ENCODE measurements at regions not wholly inside any gene's neighbourhood (a gene's known extent, or its start where the extent isn't known, plus 50 kb on each side); places are given as distances from the start of the nearest gene placed in this dataset.

DNA sequence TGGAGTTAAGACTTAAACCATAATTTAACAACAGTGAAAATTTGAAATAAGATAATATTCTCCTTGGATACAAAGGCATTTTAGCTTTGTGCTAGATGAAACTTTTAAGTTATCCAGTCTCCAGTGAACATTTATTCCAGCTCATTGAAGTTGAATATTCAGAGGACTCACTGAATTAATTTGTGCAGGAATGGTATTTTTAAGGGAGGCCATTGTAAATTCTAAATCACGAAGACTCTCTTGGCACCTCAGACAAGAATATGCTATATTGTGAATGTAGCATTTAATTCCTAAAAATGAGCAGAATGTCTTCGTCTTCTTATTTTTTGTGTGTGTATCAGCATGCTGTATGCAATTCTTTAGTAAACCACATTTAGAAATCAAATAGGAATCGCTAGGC, 731.7 kb upstream of the RAB6C start:
- DNase-seq, result no peak

DNA sequence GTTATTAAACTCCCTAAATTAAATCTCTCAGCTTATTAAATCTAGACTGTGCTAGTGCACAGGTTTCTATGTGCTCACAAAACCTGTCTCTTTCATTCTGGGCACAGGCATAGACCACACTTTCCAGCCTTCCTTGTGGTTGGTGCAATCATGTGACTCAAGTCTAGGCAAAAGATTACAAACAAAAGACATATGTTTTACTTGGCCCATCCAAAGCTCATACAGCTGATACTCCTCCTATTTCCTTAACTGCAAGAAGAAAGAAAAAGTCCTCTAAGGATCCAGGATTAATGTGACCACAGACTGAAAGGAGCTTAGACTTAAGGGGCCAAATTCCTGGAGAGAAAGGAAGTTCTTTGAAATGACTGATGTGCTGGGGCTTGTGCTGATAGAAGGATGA, 731.3 kb upstream of the RAB6C start:
- no peak for DNase-seq

DNA sequence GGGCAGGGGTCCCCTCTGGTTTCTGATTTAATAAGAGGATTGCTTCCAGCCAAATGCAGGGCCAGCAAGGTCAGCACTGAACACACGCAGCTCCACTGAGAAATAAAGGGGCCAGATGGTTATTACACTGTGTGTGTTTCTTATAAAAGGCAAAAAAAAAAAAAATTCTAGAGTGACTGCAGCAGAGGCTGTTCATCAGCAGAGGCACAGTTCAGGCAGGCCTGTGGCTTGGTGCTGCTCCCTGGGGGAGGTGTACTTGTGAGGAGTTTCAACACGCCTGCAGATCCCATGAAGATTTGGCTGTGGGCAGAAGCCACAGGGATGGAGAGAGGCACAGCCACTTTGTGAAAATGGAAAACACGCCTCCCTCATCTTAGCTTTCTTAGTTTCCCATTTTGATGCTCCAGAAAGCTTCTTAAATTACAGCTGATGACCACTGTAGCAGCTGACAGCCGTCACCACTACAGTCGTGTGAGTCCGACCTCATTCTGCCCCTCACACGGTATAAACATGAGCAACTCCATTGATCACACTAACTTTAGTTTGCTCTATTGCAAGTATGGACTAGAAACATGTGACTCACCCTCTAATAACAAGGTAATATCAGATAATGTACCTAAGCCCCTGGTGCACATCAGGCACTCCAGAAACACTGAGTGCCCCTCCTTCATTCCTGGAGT, 726.5 kb upstream of the RAB6C start:
- no peak for DNase-seq

DNA sequence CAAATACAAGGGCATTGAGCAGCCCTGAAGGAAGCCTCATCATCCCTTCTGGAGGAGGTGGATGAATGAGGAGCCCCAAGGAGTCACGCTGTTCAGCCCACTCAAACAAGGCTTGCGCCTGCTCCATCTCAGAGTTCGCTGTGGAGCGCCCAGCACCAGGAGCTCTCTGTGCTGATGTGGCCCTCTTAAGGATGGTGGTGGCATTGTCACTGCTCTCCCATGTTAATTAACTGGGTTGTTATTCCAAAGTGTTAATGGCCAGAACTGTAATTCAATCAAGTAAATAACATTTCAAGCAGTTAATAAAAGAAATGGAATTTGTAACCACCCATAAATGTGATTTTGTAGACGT, 726.0 kb upstream of the RAB6C start:
- DNase-seq, result no peak

DNA sequence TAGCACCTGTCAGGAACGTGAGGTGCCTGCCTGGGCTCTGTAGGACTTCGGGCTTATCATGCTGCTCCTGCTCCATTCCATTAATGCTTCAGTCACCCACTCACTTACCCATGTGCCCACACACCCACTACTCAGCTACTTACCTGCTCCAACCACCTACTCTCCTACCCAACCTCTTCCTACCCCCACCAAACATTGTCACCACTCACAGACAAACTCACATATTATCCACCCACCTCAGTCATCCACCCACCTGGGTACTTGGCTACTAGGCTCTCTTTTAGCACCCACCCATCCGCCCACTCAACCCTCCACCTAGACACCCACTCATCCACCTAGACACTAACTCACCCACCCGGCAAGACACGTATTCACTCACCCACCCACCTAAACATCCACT, 724.7 kb upstream of the RAB6C start:
- DNase-seq, result no peak

DNA sequence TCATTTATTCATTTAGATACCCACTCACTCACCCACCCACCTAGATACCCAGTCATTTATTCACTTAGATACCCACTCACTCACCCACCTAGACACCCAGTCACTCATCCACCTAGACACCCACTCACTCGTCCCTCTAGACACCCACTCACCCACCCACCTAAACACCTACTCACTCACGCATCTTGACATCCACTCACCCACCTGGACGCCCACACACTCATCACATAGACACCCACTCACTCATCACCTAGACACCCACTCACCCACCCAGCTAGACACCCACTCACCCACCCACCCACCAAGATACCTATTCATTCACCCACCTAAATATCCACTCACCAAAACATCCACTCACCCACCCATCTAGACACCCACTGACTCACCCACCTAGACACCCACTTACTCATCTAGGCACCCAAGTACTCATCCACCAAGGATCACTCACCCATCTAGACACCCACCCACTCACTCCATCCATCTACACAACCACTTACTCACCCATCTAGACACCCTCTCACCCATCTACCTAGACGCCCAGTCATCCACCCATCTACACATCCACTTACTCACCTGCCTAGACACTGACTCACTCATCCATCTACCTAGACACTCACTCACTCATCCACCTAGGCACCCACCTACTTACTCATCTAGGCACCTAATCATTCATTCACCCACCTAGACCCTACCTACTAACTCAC, 723.7 kb upstream of the RAB6C start:
- DNase-seq, result no peak

DNA sequence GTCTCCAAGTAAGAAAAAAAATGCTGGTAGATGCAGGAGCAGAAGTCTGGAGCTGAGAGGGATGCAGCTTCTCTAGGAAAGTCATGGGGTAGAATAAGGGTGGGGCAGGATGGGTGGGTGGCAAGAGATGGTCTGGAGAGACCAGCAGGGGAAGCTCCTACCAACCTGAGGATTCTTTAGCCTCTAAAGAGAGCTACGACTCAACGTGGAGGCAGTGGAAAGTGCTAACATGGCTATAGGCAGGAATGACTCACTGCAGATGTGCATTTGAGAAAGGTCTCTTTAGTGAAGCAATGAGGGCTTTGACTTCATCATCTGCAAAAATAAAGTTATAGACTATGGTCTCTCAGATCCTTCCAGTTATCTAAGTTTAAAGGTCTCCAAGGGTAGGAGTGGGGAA, 722.8 kb upstream of the RAB6C start:
- no peak for DNase-seq

DNA sequence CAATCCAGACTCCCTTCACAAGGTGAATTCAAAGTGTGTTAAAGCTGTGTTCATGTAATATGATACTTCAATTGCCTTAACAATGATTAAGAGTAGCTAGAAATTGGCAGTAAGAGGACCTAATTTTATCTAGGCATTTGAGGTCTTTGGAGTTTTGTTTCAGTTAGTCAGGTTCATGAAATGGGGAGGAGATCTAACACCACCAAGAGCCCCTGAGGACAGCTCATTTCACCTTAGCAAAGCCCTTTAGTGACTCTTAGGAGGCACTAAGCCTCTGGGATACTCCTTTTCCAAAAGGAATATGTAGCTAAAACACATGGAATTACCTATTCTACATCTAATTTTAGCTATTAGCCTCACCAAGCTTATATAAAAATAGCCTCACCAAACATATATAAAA, 716.5 kb upstream of the RAB6C start:
- DNase-seq, result no peak

DNA sequence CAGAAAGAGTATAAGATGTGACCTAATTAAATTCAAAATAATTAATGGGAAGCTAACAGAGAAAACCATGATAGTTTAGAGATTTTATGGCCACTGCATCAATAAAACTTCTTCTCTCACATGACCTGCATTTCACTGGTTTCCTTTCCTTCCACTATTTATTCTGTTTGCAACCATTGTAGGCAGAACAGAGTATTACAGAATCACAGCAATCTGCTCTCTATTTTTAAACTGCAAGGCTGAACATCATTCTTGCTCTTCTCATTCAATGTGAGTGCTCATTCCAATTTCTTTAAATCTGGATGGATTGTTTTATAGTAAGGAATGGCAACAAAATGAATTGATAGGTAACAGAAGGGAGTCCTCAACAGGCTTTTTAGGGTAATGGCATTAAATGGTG, 715.5 kb upstream of the RAB6C start:
- no peak for DNase-seq

DNA sequence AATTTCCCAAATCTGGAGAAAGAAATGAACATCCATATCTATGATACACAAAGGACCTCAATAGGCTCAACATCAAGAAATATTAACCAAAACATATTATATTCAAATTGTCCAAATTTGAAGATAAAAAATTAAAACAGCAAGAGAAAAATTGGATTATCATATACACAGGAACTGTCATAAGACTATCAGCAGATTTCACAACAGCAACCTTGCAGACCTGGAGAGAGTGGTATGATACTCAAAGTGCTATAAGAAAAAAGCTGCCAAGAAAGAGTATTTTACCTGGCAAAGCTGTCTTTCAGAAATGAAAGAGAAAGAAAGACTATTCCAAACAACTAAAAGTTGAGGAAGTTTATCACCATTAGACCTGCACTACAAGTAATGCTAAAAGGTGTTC, 711.9 kb upstream of the RAB6C start:
- no peak for DNase-seq

DNA sequence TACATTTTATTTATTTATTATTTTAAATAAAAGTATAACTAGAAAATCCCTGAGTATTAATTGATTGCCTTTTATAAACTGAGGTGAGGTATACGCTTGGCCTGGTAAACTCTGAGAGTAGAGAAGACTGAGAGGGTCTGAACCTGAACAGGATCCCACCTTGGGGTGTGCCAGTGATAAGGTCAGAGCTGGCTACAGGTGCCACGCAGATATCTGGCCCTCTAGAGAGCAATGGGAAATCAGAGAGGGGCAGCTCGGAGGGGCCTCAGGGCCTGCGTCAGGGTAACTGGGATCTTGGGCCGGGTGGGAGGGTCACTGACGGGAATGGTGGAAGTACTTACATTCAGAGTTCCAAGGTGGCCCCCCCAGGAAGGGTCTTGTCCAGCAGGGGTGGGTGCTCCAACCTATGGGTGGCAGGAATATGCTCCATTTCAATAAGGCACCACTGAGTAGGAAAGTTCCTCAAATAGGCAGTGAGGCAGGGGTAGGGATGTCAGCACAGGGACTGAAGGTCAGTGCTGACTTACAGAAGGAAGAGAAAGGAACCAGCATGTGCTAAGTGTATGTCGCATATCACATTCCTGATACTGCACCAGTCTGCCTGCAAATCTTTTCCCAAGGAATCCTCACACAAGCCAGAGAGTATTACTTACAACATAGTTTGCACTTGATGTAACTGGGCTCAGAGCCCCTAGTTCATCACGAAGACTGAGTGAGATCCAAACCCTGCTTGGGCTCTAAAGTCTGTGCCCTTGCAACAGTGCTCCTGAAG, 706.0 kb upstream of the RAB6C start:
- DNase-seq, result no peak

DNA sequence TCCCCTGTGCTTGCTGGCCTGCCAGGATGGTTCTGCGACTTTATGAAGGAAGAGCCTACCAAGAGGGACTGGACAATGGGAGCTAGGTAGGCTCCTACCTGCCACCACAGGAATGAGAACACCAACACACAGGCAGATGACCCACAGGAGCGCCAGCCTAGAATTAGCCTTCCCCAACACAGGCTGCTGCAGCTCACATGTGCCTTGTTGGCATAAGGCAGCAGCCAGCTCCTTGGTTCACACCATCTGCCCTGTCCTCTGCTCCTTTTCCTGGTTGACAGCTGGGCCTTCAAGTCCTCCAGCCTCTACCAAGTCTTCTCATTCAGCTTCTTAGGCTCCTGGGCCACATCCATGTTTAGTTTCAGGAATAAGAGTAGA, 705.4 kb upstream of the RAB6C start:
- no peak for DNase-seq

DNA sequence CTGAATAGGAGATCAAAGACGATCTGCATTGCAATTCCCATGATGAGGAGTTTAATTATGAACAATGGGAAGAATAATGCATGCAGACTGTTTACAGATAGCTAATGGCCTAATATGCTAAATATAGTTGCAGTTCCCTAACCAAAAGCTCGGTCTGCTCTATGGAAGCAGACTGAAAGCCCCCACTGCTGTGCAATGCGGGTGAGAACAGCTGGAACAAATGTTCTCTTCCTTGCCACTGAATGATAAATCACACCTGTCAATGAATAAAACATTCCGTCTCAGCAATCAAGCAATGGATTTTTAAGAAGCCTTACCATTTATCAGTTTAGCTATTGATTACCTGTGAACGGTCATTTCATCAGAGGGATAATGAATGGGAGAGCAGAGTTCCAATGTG, 704.5 kb upstream of the RAB6C start:
- no peak for DNase-seq

DNA sequence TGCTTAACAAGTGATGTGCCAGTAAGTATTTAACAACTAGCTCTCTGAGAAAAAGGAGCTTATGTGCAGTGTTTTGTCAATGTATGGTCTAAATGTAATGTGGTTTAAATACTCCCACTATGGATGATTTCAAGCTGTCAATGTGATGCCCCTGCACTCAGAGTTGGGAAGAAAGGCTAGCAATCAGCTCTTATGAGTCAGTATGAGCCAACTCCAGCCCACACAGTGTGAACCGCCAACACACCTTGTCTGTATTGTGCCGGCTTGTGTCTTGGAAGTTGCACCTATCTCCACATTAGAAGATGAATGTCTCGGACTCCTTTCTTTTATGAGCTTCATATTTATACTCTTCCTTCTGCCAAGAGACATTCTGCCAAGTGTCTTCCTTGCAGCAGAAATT, 703.8 kb upstream of the RAB6C start:
- no peak for DNase-seq

DNA sequence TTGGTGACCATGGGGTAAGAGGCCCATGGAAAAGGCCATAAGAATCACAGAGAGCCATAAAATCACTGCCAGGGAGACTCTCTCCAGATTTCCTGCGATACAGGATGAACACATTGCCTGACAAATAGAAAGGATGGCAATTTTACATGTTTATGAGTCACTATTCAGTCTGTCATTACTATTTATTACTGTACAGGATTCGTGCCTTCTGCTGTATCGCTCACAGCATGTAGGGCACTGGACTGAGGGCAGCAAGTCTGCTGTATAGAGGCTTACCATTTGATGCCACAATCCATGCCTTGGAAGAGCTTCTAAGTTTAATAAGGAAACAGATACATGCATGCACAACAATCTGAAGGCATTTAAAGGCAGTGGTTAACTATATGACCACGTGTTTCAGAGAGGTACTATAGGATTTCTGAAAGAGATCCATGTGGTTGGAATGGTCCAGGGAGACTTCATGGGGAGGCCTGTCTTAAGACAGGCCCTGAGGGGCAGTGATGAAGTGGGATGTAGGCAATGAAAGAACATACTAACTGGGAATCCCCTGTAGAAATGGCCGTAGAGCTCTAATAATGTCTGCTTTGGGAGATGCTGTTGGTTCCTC, 702.4 kb upstream of the RAB6C start:
- DNase-seq, result no peak

DNA sequence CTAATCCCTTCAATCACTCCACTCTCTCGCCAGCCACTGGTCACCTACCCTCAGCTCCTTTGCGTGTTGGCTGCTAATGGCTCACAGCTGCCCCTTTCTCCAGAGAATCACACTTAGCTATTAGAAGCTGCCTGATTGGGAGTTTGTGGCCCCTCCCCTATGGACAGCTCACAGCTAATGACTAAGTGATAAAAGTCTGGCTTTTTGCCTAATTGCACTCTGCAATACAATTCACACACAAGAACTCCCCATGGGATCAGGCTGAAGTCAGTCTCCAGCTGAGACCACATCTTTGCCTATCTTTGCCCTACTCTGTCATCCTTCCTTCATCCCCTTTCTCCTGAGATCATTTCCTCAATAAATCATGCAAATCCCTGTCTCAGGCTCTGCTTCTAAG, 701.9 kb upstream of the RAB6C start:
- DNase-seq, result no peak

DNA sequence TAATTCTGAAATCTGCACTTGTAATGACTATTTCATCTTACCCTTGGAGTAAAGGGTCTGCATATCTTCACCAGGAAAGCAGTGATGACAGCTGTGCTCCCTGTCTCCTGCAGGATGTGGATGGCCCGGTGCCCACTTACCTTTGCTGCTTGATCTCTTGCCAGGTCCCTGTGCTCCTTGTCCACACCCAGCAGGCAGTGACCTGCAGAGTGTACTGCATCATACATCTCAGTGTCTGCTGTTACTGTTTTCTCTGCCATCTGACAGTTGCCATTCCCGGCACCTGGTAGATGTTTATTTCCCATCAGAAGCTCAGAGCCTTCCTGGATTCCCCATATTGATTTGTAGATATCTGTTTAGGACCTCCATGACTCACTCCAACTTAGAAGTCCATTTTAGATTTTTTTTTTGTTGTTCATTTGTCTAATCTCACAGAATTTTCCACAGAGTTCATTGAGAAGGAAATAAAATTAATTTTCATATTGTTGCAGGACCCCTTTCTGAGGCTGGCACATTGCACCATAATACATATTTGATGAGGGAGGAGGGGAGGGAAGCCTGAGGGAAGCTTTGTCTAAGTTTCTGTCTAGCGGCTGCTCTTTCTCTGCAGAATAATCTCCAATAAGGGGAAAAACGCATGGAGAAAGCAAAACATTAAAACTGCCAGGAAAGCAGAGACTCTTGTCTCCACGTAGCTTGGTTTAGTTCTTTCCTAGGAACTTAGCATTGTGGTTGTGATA, 697.5 kb upstream of the RAB6C start:
- DNase-seq, result no peak

DNA sequence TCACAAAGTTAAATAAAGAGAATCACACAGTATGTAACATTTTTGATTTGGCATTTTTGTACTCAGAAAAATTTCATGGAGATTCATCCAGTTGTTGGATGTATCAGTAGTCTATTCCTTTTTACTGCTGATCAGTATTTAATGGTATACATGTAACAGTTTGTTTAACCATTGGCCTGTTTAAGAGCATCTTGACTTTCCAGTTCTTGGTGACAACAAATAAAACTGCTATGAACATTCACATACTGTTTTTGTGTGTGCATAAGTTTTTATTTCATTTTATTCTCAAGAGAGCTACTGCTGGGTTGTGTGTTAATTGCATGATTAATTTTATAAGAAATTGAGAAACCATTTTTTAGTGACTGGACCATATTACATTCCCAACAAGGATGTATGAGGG, 694.5 kb upstream of the RAB6C start:
- DNase-seq, result no peak

DNA sequence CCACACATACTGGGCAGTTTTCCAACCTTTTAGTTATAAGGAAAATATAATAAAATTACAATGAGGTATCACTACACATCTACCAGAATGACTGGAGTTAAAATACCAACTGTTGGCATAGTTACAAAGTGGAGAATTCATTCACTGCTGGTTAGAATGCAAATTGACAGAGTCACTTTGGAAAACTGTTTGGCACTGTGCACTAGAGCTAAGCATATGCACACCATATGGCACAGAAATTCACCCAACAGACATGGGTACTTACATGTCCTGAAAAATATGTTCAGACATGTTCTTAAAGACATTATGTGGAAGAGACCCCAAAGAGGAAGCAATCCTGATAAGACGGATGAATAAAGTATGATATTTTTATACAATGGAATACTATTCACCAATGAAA, 686.1 kb upstream of the RAB6C start:
- DNase-seq, result no peak

DNA sequence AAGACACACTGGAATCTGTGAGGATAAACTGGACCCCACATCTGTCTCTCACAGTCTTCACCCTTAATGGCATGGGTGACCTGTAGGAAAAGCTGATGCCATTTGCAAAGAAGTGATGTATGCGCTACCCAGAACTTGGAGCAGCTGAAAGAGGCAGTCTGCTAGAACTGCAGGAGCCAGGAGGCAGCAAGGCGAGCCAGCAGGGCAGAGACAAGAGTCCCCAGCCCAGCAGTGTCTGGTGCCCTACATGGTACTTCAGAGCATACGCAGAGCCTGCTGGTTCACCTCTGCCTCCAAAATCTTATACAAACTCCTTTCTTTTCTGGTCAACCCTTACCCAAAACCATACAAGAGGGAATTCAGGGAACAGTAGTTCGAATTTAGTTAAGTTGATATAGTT, 683.1 kb upstream of the RAB6C start:
- DNase-seq, result no peak

DNA sequence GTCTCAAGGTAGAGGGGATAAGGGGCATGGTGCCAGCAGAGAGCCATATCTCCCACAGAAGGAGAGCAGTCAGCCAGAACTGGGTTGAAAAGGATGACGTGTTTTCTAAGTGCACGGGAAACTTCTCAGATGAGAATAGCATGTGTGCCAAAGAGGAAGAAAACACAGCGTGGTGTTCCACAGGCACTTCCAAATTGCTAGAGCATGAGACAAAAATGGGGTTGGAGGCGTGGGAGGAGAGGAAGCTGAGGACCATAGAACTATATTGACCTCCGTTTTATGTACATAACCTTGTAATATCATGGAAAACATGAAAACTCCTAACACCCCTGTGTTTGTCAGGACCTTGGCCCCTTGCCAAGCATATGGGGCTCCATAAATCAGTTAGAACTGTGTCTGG, 682.7 kb upstream of the RAB6C start:
- DNase-seq, result no peak

DNA sequence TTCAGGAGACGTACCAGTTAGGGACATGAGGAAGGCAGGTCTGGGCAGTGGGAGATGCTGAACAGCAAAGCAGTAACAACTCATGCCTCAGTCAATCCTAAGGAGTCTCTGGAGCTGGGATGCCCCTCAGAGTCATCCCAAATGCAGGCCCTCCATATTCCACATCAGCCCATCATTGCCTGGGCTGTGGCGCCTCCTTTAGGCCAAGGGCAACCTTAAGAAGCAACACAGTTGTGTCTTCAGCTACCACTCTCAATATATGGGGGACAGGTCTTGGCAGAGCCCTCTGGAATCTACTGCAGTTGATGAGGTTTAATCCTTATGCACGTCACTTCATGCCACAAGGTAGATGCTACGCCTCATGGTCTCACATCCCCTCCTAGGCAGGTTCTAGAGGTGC, 682.0 kb upstream of the RAB6C start:
- no peak for DNase-seq

DNA sequence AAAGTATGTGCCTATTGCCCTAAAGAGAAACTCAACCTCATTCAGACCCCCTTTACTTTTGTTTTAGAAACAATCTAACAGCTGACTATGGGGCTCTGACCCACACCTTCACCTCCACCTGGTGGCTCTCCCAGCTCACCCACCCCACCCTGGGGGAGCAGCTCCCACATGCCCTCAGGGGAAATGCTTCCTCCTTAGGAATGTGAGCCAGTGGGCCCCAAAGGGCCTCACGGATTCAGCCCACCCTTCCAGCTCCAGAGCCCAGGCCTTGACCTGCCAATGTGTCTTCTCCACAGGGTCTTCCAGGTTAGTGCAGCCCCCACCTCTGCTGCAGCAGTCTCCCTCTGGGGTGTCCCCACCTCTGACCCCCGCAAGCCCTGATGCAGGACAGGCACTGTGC, 680.1 kb upstream of the RAB6C start:
- DNase-seq, result no peak
